MG63 (cell line): ENCODE measurements at regions not wholly inside any gene's neighbourhood (a gene's known extent, or its start where the extent isn't known, plus 50 kb on each side); places are given as distances from the start of the nearest gene placed in this dataset.
"Not testable (repeated sequence)": the region's sequence is repeated elsewhere in the genome, so short reads cannot be mapped to it uniquely, and the experiment has no call there.

Source experiments
- DNase-seq: peaks from one replicate; pipeline ENCODE4 v3.0.0-alpha.2; 2020
- H3K27me3 ChIP-seq: fragments of 250-450 bp; sonication (Bioruptor Pico); 2 replicates; pipeline ENCODE4 v1.5.1; 2020; ENCODE audit warnings: mild to moderate bottlenecking, moderate library complexity
- H3K36me3 ChIP-seq: fragments of 250-450 bp; sonication (Bioruptor Pico); 2 replicates; pipeline ENCODE4 v1.5.1; 2020; ENCODE audit warnings: mild to moderate bottlenecking, moderate library complexity
- H3K4me3 ChIP-seq: fragments of 250-450 bp; sonication (Bioruptor Pico); 2 replicates; pipeline ENCODE4 v1.5.1; 2020; ENCODE audit warnings: mild to moderate bottlenecking, moderate library complexity
- H3K9me3 ChIP-seq: fragments of 250-450 bp; sonication (Bioruptor Pico); 2 replicates; pipeline ENCODE4 v1.5.1; 2020; ENCODE audit warnings: mild to moderate bottlenecking, moderate library complexity

DNA sequence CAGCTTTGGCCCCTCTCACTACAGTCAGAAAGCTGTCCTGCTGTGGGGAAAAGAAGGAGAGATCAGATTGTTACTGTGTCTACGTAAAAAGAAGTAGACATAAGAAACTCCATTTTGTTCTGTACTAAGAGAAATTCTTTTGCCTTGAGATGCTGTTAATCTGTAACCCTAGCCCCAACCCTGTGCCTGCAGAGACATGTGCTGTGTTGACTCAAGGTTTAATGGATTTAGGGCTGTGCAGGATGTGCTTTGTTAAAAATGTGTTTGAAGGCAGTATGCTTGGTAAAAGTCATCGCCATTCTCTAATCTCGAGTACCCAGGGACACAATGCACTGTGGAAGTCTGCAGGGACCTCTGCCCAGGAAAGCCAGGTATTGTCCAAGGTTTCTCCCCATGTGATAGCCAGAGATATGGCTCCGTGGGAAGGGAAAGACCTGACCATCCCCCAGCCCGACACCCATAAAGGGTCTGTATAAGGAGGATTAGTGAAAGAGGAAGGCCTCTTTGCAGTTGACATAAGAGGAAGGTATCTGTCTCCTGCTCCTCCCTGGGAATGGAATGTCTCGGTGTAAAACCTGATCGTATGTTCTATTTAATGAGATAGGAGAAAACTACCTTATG, 263.9 kb downstream of the LMX1A start:
- not testable (repeated sequence) for H3K27me3 ChIP-seq, H3K9me3 ChIP-seq, H3K4me3 ChIP-seq, DNase-seq, H3K36me3 ChIP-seq

DNA sequence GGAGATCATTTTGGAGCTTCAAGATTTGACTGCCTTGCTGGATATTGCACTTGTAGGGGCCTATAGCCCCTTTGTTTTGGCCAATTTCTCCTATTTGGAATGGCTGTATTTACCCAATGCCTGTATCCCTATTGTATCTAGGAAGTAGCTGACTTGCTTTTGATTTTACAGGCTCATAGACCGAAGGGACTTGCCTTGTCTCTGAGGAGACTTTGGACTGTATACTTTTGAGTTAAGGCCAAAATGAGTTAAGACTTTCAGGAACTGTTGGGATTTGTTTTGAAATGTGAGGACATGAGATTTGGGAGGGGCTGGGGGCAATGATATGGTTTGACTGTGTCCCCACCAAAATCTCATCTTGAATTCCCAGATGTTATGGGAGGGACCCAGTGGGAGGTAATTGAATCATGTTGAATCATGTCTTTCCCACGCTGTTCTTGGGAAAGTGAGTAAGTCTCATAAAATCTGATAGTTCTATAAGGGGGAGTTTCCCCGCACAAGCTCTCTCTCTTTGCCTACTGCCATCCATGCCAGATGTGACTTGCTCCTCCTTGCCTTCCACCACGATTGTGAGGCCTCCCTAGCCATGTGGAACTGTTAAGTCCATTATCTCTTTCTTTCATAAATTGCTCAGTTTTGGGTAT, 276.1 kb downstream of the LMX1A start:
- Histone ChIP-seq H3K36me3 (no peaks in the 10 kb centered on the region), H3K9me3 (no peaks in the 10 kb centered on the region), H3K4me3 (no peak overlapping the region), H3K27me3 (no peaks in the 10 kb centered on the region)
- DNase-seq = no peak

DNA sequence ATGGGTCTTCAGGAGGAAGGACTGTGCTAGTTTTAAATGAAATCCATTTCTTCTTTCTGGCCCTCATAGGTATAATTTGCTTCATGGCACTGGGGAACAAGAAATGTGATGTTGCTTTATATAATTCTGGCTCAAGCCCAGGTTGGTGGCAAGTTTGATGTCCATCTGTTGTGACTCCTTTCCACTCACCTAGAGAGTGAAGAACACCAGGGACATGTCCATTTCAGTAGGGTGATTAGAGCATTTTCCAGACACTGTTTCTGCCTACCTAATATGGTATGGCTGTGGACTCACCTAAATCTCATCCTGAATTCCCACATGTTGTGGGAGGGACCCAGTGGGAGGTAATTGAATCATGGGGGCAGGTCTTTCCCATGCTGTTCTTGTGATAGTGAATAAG, 278.1 kb downstream of the LMX1A start:
- no peaks in the 10 kb centered on the region for H3K9me3 ChIP-seq

DNA sequence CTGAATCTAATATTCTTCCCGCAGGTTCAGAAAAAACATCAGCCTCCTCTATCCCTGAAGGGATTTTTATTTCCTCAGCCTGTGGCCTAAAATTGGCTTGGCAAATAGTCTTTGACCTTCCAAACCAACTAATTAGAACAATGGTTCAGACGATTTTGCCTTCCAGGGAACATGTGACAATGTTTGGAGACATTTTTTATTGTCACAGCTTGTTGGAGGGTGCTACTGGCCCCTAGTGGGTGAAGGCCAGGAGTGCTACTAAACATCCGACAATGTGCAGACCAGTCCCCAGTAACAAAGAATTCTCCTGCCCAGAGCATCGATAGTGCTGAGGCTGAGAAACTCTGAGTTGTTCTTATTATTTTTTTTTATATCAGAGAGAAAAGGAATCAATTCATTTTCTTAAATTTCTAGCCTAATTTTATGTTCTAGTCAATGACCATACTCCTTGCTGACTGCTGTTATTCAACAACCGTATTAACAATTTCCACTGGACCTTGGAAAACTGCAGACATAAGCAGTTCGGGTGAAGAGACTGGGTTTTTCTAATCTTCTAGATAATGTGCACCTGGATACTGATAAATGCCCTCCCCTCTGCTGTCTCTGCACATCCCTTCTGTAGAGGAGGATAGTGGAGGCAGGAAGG, 280.7 kb downstream of the LMX1A start:
- no peak overlapping the region for H3K4me3 ChIP-seq
- no peaks in the 10 kb centered on the region for H3K9me3 ChIP-seq
- no peak for DNase-seq
- no peaks in the 10 kb centered on the region for H3K27me3 ChIP-seq
- no peaks in the 10 kb centered on the region for H3K36me3 ChIP-seq

More for the DNA sequence above, 278.1 kb downstream of the LMX1A start:
- Histone ChIP-seq H3K4me3 (no peak overlapping the region), H3K36me3 (no peaks in the 10 kb centered on the region), H3K27me3 (no peaks in the 10 kb centered on the region)
- DNase-seq = no peak

DNA sequence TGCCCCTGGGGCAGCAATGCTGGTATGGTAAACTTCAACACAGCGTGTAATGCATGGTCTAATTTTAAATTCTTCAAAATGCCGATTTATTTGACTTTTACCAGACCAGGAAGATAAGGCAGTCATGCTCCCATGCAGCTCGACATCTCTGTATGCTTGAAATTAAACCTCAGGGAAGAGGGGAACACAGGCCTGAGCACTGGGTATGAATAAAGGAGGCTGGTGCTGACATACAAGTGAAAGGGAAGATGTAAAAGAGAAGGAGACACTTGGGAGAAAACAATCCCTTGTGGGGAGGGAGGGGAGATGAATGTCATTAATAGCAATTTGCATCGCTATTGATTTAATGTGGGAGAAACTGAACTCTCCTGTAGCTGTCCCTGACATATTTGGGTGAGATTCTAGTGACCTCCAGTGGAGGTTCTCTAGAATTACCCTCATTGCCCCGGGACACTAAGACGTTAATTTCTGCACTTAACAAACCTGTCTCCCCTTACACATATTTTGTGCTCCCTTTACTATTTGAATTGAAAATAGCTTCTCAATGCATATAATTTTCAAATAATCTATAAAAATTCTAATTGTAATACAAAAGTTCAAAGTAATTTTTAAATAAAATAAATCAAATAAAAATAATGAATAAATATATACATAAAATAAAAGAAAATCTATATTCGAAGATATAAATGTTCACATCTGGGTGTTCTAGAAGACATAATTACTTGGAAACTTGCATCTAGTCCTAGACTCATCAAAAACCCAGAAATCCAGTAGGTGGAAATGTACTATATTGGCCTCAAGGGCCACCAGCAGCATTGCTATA, 283.1 kb downstream of the LMX1A start:
- Histone ChIP-seq H3K27me3 (no peaks in the 10 kb centered on the region), H3K9me3 (no peaks in the 10 kb centered on the region), H3K4me3 (no peak overlapping the region), H3K36me3 (no peaks in the 10 kb centered on the region)
- no peak for DNase-seq

DNA sequence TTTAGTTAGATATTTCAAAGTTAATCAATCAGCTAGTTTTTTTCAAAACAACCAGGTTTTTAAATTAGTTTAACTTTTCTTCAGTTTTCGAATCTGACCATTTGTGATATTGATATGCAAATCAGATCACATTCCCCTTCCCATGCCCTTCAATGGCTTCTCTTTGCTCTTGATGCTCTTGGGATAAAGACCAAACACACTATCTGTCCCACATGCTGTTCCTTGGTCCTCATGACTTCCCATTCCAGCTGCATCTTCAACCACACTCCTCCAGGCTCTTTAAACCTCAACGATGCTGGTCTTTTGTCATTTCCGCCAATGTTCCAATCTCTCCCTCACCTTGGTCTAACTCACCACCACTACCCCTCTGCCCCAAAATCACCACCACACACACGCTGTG, 285.8 kb downstream of the LMX1A start:
- Histone ChIP-seq H3K27me3 (no peaks in the 10 kb centered on the region), H3K9me3 (no peaks in the 10 kb centered on the region), H3K36me3 (no peaks in the 10 kb centered on the region), H3K4me3 (no peak overlapping the region)
- no peak for DNase-seq

DNA sequence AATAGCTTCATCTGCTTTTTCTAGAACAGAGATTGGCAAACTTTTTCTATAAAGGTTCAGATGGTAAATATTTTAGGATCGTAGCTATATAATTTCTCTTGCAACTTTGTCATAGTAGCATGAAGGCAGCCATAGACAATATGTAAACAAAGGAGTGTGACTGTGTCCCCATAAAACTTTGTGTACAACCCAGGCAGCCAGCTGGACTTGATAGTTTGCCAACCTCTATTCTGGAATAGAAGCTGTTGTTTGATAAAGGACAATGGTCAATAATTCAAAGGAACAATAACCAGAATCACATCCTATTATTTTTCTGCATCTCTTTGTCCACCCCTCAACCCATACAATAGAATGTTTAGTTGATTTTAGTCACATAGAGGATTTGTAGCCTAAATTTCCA, 286.7 kb downstream of the LMX1A start:
- no peak overlapping the region for H3K4me3 ChIP-seq
- no peaks in the 10 kb centered on the region for H3K9me3 ChIP-seq
- no peak for DNase-seq
- no peaks in the 10 kb centered on the region for H3K27me3 ChIP-seq
- H3K36me3 ChIP-seq = no peaks in the 10 kb centered on the region

DNA sequence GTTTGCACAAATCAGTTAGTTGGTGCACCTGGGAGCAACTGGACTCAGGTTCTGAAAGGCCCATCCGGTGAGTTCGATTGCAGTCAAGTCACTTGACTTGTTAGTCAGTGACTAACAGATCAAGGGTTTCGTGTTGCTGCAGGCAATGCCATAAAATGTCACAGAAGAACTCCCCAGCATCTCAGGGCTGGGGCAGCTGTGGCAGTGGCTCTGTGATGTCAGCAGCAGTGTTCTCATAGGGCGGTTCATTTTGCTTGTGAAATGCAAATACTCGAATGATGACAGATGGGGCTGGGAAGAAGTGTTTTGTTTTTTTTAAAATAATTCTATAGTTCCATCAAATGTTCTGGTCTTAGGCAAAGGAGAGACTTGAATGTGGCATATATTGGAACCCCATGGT, 287.8 kb downstream of the LMX1A start:
- no peaks in the 10 kb centered on the region for H3K27me3 ChIP-seq
- no peak for DNase-seq
- no peaks in the 10 kb centered on the region for H3K9me3 ChIP-seq
- no peak overlapping the region for H3K4me3 ChIP-seq
- no peaks in the 10 kb centered on the region for H3K36me3 ChIP-seq

DNA sequence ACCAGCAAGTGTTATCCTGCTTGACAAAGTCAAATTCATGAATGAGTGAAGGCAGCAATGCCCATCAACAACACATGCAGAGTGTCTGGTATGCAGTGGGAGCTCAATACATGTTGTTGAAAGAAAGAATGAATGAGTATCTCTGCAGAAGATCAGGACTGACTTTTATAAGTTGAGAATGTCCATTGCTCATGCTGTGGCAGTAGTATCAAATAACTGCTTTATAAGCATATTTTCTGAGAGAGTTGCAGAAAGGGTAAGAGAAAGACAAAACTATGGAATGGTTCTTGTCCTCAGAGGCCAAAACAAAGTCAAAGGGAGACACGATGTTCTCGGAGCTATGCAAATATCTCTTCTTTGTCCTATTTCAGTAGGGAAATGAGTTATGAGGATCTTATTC, 288.7 kb downstream of the LMX1A start:
- no peaks in the 10 kb centered on the region for H3K27me3 ChIP-seq
- H3K9me3 ChIP-seq = no peaks in the 10 kb centered on the region
- no peak for DNase-seq
- H3K4me3 ChIP-seq = no peak overlapping the region
- H3K36me3 ChIP-seq = no peaks in the 10 kb centered on the region

DNA sequence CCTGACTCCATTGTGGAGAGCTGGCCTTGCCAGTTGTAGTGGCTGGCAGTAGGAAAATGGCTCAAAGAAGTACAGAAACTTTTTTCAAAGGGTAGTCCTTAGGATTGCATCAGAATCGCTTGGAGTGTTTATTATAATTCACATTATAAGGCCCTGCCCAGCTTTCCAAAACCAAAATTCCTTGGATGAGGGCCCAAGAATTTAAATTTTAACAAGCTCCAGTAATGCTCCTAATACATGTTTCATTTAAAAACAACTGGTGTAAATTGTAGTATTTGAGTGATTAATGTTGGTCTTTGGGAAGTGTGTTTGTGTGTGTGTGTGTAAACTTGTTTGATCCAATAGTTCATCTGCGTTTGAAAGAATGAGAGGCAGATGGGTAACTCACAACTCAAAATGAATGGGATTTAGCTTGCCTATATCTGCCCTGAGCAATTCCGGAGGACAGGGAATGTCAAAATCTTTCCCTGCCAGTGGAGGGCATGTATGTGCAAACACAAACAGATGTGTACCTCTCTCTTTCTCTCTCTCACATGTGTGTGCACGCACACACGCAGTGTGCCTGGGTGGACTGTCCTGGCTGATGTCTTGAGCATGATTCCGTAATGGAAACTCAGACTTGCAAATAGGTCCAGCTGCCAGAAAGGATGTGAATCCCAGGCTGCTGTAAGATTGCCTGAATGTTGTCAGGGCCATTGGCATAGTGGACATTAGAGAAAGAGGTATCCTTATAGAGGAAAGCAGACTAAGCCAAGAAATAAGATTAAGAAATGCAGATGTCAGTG, 293.1 kb downstream of the LMX1A start:
- no peaks in the 10 kb centered on the region for H3K36me3 ChIP-seq
- no peaks in the 10 kb centered on the region for H3K9me3 ChIP-seq
- no peaks in the 10 kb centered on the region for H3K27me3 ChIP-seq
- no peak for DNase-seq
- H3K4me3 ChIP-seq = no peak overlapping the region

DNA sequence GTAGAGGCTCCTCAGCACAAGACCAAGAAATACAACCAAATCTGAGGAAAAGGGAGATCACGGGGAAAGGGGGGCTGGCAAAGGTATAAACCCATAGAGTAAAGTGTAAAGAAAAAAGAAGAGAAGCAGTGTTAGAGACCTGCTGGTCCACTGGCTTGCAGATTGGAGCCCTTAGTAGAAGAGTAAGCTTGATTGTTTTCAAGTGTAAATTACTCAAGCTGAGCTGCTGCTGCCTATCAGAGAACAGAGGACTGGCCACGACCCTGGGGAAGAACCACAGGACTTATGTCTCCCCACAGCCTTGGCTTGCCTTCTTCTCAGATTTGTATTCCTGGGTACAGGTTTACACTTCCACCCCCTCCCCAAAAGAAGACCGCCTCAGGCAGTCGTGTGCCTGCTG, 294.2 kb downstream of the LMX1A start:
- Histone ChIP-seq H3K36me3 (no peaks in the 10 kb centered on the region), H3K4me3 (no peak overlapping the region), H3K9me3 (no peaks in the 10 kb centered on the region), H3K27me3 (no peaks in the 10 kb centered on the region)
- no peak for DNase-seq

DNA sequence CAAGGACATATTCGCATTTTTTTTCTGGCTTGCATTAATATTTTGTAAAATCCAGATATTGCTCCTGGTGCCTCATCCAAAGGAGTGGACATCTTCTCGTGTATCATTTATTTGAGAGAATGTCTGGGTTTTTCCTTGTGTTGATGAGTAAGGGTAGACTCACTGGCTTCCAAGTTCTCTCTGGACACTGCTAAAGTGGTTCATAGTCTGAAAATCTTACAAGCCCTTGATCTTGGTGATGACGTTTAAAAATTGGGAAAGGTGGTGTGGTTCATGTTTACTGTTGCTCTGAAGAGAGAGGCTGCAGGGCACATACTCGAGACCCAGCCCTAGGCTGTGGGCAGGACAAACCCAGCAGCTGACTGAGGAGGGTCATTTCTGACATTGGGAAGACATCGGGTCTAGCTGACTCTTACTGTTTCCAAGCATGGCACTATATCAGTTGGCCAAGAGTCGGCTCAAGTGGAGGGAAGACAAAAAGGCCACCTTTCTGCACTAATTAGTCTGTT, 296.2 kb downstream of the LMX1A start:
- Histone ChIP-seq H3K36me3 (no peaks in the 10 kb centered on the region), H3K27me3 (no peaks in the 10 kb centered on the region), H3K4me3 (no peak overlapping the region), H3K9me3 (no peaks in the 10 kb centered on the region)
- DNase-seq = no peak

DNA sequence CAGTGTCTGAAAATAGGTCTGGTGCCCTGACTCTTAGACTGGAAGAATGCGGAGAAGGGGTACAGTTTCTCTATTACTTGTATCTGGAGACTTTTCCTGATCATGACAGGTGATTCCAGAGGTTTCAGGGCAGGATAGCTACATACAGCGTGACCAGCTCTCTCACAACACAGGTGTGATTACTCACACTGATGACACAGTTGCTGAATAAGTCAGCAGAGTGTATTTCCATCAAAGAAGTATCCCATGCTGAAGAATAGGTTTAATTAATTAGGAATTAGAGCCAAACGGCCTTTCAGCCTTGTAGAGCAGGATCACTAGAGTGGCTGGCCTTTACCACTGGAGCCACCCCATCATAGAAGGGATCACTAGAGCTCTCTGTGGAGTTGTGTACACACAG, 298.6 kb downstream of the LMX1A start:
- H3K36me3 ChIP-seq = no peaks in the 10 kb centered on the region
- H3K27me3 ChIP-seq = no peaks in the 10 kb centered on the region
- no peak overlapping the region for H3K4me3 ChIP-seq
- DNase-seq = no peak
- H3K9me3 ChIP-seq = no peaks in the 10 kb centered on the region

DNA sequence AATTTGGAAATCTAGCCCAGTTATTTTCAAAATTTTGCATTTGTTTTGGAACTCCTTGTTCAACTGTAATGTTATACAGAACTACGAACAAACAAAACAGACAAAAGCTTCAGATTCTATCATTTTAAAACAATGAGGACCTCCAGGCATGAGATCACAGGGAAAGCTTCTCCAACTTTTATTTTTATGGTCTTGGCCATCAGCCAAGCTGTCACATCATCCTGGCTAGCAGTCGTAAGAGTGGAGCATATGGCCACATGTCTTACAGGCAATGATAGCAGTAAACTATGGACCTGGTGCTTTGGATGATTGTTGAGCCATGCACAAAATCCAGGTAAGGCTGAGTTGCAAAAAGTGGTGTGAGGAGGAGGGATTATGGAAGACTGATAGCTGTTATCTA, 299.6 kb downstream of the LMX1A start:
- Histone ChIP-seq H3K9me3 (no peaks in the 10 kb centered on the region), H3K4me3 (no peak overlapping the region), H3K36me3 (no peaks in the 10 kb centered on the region), H3K27me3 (no peaks in the 10 kb centered on the region)
- no peak for DNase-seq

DNA sequence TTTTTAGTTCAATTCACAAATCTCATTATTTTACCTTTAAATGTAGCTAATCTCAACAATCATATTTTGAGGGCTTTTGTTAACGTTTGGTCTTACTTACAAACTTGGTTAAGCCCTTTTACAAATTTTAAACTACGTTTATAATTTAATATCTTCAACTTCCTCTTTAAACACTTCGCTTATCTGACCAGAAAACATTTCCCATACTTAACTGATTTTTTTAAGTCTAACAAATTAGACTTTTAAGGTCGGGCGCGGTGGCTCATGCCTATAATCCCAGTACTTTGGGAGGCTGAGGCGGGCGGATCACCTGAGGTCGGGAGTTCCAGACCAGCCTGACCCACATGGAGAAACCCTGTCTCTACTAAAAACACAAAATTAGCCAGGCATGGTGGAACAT, 300.9 kb downstream of the LMX1A start:
- Histone ChIP-seq H3K4me3 (no peak overlapping the region), H3K27me3 (no peaks in the 10 kb centered on the region), H3K9me3 (no peaks in the 10 kb centered on the region), H3K36me3 (no peaks in the 10 kb centered on the region)
- DNase-seq = no peak

DNA sequence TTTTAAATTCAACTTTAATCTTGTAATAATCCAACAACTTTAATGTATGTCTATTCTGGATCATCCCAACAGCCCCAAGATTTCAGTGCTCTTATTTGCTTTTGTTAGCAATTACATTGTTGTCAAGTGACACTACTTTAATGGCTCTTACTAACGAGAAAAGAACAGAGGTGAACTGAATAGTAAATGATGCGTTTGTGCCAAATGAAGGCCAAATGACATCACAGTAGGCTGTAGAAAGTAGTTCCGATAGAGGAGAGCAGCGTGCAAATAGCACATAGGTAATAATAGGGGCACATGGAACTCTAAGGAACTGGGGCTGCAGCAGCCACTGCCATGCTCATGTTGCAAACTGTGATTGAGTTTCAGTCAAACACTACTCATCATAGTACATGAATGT, 301.9 kb downstream of the LMX1A start:
- H3K27me3 ChIP-seq = no peaks in the 10 kb centered on the region
- DNase-seq = no peak
- H3K36me3 ChIP-seq = no peaks in the 10 kb centered on the region
- H3K9me3 ChIP-seq = no peaks in the 10 kb centered on the region
- no peak overlapping the region for H3K4me3 ChIP-seq

DNA sequence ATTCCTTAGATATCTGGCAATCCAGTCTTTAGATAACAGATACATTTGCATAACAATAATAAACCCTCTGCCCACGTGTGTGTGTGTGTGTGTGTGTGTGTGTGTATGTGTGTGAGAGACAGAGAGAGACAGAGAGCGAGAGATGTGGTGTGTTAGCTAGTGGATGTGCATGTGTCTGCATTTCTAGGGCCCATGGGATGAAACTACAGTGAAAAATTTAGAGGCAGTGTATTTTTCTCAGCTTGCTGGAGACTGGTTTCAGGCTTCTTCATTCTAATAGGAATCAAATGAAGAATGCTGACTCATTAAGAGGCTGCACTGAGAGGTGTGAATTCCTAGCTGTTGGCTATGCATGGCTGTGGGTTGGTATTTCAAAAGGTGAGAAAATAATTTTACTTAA, 303.2 kb downstream of the LMX1A start:
- DNase-seq = no peak
- Histone ChIP-seq H3K36me3 (no peaks in the 10 kb centered on the region), H3K4me3 (no peak overlapping the region), H3K27me3 (no peaks in the 10 kb centered on the region), H3K9me3 (no peaks in the 10 kb centered on the region)
